PC-3 (cell line): ENCODE measurements at regions not wholly inside any gene's neighbourhood (a gene's known extent, or its start where the extent isn't known, plus 50 kb on each side); places are given as distances from the start of the nearest gene placed in this dataset.

Experiments used
- CTCF ChIP-seq: fragments of 300-600 bp; sonication (generic); conservative IDR thresholded peaks from 2 replicates; pipeline ENCODE4 v1.5.1; 2017; ENCODE audit warnings: antibody characterized with exemption, low read depth, mild to moderate bottlenecking, low read length
- EZH2 ChIP-seq: fragments of 300-600 bp; sonication (generic); IDR thresholded peaks from one replicate; pipeline ENCODE4 v1.6.1; 2017; ENCODE audit warnings: antibody characterized with exemption, mild to moderate bottlenecking, low read length; ENCODE audit not compliant: unreplicated experiment

DNA sequence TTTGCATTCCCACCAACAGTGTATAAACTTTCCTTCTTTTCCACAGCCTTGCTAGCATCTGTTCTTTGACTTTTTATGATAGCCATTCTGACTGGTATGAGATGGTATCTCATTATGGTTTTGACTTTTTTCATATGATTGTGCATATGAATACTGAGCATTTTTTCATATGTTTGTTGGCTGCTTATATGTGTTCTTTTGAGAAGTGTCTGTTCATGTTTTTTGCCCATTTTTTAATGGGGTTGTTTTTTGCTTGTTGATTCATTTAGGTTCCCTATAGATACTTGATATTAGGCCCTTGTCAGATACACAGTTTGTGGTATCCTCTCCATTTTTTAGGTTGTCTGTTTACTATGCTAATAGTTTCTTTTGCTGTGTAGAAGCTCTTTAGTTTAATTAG lies 185.8 kb upstream of the SPAG17 start:
- TF ChIP-seq CTCF (no peak), EZH2 (no peak)
